AG09319 (cell line): ENCODE measurements at regions not wholly inside any gene's neighbourhood (a gene's known extent, or its start where the extent isn't known, plus 50 kb on each side); places are given as distances from the start of the nearest gene placed in this dataset.
"Not testable (repeated sequence)": the region's sequence is repeated elsewhere in the genome, so short reads cannot be mapped to it uniquely, and the experiment has no call there.

Experiments used
- DNase-seq: peaks from one replicate; pipeline ENCODE4 v3.0.0-alpha.2; 2010; ENCODE audit warnings: low read depth; ENCODE audit errors: extremely low read depth
- CTCF ChIP-seq: IDR thresholded peaks from 2 replicates; pipeline ENCODE4 v1.5.1; 2011; ENCODE audit warnings: low read depth, mild to moderate bottlenecking, inconsistent platforms, low read length, moderate library complexity

GRCh38 chr6:150773969-150774368 lies 91.5 kb upstream of the MTHFD1L start:
- no peak for TF ChIP-seq CTCF
- no peak for DNase-seq

GRCh38 chr6:150775415-150776203 lies 89.9 kb upstream of the MTHFD1L start:
- TF ChIP-seq CTCF, result no peak
- no peak for DNase-seq

GRCh38 chr6:150777736-150778135 lies 87.8 kb upstream of the MTHFD1L start:
- no peak for TF ChIP-seq CTCF
- no peak for DNase-seq

- no peak for TF ChIP-seq CTCF
- no peak for DNase-seq
These were observed 81.7 kb upstream of the MTHFD1L start for GRCh38 chr6:150783813-150784212.

- no peak for TF ChIP-seq CTCF
- no peak for DNase-seq
These were observed 78.1 kb upstream of the MTHFD1L start for GRCh38 chr6:150787429-150787828.

GRCh38 chr6:150788089-150788488 lies 77.4 kb upstream of the MTHFD1L start:
- no peak for DNase-seq
- TF ChIP-seq CTCF, result no peak

- DNase-seq, result not testable (repeated sequence)
These were observed 75.6 kb upstream of the MTHFD1L start for GRCh38 chr6:150789906-150790305.

GRCh38 chr6:150791717-150792116 lies 73.8 kb upstream of the MTHFD1L start:
- TF ChIP-seq CTCF, result no peak
- no peak for DNase-seq
